Prostate gland (tissue), 2 donors: ENCODE measurements at regions not wholly inside any gene's neighbourhood (a gene's known extent, or its start where the extent isn't known, plus 50 kb on each side); places are given as distances from the start of the nearest gene placed in this dataset.

Experiments
- CTCF ChIP-seq, 4 experiments: fragments of 200-600 bp in 2 of 4; fragments of 450-650 bp in 2 of 4; sonication (generic) in 2 of 4; IDR thresholded peaks; 1 replicate in 3 of 4; 2 replicates in 1 of 4; pipeline ENCODE4 v1.5.1; 2016 to 2019; ENCODE audit warnings: antibody characterized with exemption in 4 of 4, mild to moderate bottlenecking in 2 of 4, moderate library complexity in 2 of 4
- POLR2A ChIP-seq: fragments of 450-650 bp; IDR thresholded peaks from one replicate; pipeline ENCODE4 v1.6.1; 2016; ENCODE audit warnings: antibody characterized with exemption, mild to moderate bottlenecking
- POLR2AphosphoS5 ChIP-seq: sonication (generic); formaldehyde crosslinking; IDR thresholded peaks from one replicate; pipeline ENCODE4 v1.6.1; 2017; ENCODE audit warnings: antibody characterized with exemption

DNA sequence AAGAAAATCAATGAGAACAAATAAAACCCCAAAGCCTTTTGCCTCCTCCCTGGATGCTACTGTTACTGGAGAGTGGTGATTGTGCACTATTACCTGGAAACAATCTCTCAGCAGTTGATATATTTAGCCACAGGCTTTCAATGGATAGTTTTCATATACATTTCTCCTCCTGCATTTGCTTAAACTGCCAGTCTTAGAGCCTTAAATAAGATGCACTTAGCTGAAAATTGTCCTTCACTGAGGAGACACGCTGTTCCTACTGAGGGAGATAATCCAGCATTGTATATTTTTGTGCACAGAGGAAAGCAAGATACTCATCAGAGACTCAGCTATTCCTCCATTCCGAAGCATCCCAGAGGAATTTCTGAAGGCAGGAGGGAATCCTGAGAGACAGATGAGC is 520.2 kb upstream of the C16orf82 start:
- TF ChIP-seq POLR2A (no peak), POLR2AphosphoS5 (no peak), CTCF (IDR thresholded peaks at IDR 0.05) (no peak)
